GM12892 (cell line): ENCODE measurements at regions not wholly inside any gene's neighbourhood (a gene's known extent, or its start where the extent isn't known, plus 50 kb on each side); places are given as distances from the start of the nearest gene placed in this dataset.

Experiments
- POLR2A ChIP-seq: IDR thresholded peaks from 2 replicates; pipeline ENCODE4 v1.6.1; 2011; ENCODE audit warnings: low read depth, low read length, control low read depth
- POLR2AphosphoS5 ChIP-seq: IDR thresholded peaks from 2 replicates; pipeline ENCODE4 v1.6.1; 2011; ENCODE audit warnings: low read depth, low read length, control low read depth
- TAF1 ChIP-seq: IDR thresholded peaks from 2 replicates; pipeline ENCODE4 v1.6.1; 2011; ENCODE audit warnings: low read depth, mild to moderate bottlenecking, control low read depth, low read length, borderline replicate concordance

DNA sequence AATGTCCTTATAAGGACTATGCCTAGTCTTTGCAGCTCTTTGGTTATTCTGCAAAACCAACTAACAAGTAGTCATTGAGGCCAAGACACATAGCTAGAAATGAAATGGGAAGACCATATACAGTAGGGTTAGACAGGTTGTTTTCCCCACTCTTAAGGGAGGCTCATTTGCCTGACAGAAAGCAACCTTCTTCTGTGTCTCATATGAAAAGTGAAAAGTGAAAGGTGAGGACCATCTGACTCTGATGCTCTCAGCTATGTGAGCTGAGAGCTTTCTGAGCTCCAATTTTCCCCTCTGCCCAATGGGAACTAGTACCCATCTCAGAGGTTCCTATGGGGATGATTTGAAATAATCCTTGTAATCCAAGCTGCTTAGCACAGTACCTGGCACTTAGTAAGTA lies 142.0 kb upstream of the BDNF start:
- TF ChIP-seq TAF1 = no peak
- no peak for TF ChIP-seq POLR2AphosphoS5
- TF ChIP-seq POLR2A = no peak
